ENCODE measurements at regions not wholly inside any gene's neighbourhood (a gene's known extent, or its start where the extent isn't known, plus 50 kb on each side); places are given as distances from the start of the nearest gene placed in this dataset.

- DNase-seq = no peak
Observed at GRCh38 chr10:91690996-91691676, 58.3 kb upstream of the PPP1R3C start.

- no peak for DNase-seq
Observed at GRCh38 chr10:91690412-91690811, 57.5 kb upstream of the PPP1R3C start.

DNA sequence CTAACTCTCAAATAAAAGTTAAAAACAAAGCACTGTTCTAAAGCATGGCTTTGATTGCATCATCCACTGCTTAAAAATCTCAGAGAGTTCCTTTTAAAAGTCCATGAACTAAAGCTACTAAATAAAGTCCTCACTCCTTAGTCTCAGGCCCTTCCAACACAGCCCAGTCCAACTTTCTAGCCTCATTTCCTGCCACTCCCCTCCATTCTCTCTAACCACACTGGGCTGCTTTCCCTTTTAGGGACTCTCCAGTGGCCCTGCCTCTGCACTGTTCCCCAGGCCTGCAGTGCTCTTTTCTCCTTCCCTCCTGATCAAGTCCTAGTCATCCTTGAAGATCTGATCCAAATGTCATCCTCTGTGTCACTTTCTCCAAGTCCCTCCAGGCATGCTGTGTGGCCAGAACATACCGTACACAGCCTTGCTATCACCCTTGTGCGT, 56.9 kb upstream of the PPP1R3C start:
- DNase-seq = peak; percentile 36

DNA sequence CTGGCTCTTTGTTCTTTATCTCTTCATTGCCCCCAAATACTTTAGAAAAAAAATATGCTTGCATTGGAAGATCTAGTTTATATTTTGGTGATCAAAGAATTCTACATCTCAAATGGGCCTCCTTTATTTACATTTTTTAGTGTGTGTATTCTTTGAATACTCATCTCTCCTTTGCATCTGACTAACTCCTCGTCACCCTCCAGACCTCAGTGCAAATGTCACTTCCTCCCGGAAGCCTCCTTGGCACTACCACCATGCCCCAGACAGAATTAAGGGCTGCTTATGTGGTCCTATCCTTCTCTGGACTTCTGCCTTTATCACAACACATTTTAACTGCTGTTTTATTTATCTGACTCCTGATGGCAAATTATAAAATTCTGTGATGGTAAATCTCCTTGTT, 52.0 kb upstream of the PPP1R3C start:
- no peak for DNase-seq

DNA sequence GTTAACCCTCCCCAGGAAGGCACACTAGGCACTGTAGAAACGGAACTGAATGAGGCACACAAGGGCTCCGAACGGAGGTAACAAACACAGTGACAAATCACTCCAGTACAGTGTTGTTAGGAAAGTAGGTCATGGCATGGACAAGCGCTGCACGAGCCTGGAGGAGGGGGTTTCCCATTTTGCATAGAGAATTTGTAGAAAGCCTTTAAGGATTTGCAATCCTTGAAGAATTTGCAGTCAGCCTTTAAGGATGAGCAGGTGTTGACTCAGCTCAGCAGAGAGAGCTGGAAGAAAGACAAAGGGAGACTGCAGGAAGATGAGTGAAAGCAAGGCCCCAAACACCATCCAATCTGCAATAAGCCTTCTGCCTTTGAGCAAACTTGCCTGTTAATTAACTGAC, 51.1 kb upstream of the PPP1R3C start:
- DNase-seq = no peak

DNA sequence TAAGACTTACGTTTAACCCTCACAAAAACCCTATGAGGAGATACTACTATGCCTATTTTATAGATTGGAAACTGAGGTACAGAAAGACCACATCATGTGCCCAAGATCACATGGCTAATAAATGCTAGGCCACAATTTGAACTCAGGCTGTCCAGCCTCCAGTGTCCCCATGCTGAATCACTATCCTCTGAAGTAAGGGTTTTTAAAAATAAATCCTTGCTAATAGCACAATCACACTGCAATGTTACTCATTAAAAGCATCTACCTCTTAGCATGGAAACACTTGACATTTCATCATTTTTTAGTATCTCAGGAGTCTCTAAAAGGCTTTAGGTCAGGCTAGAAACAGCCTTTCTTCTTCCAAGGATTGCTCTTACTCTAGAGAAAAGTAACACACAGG, 50.0 kb upstream of the PPP1R3C start:
- DNase-seq = no peak
